ENCODE measurements at regions not wholly inside any gene's neighbourhood (a gene's known extent, or its start where the extent isn't known, plus 50 kb on each side); places are given as distances from the start of the nearest gene placed in this dataset.

DNA sequence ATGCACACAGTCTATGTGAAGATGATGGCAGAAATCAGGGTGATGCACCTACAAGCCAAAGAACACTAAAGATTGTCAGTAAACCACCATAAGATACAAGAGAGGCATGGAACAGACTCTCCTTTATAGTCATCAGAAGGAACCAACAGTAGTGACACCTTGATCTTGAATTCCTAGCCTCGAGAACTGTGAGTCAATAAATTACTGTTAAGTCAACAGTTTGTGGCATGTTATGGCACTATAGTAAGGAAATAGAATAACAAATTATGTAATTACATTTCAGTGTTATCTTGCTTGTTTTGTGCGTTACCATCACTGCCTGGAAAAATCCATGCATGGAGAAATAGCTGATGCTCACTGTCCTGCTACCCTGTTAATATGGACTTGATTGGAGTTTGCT is 110.2 kb upstream of the LRP1B start:
- TF ChIP-seq, protein P1, sequence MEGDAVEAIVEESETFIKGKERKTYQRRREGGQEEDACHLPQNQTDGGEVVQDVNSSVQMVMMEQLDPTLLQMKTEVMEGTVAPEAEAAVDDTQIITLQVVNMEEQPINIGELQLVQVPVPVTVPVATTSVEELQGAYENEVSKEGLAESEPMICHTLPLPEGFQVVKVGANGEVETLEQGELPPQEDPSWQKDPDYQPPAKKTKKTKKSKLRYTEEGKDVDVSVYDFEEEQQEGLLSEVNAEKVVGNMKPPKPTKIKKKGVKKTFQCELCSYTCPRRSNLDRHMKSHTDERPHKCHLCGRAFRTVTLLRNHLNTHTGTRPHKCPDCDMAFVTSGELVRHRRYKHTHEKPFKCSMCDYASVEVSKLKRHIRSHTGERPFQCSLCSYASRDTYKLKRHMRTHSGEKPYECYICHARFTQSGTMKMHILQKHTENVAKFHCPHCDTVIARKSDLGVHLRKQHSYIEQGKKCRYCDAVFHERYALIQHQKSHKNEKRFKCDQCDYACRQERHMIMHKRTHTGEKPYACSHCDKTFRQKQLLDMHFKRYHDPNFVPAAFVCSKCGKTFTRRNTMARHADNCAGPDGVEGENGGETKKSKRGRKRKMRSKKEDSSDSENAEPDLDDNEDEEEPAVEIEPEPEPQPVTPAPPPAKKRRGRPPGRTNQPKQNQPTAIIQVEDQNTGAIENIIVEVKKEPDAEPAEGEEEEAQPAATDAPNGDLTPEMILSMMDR (IDR thresholded peaks at IDR 0.05; ENCODE audit: control insufficient read depth, extremely low read depth, insufficient read depth), result no peak
- no peak overlapping the region for H3K4me3 ChIP-seq (ENCODE audit: low read depth, low read length)
- no peak for DNase-seq (ENCODE audit: low read depth)

DNA sequence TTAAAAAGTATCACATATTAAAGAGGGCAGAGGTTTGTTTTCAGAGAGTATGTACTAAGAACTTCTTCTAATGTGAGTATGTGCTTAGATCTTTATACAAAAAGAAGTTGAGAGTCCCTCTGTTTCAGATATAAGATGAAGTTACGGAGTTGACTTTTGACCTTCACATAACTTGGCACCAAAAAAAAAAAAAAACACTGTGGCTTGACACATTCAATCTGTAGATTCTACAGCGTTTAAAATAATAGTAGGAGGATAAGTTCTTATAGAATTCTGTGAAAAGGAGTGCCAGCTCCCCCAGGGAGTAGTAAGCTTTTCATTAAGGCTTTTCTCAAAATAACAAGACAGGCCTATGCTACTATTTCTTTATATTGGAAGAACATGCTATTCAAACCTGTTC is 105.4 kb upstream of the LRP1B start:
- no peak overlapping the region for H3K4me3 ChIP-seq (ENCODE audit: low read depth, low read length)
- TF ChIP-seq, protein P1 (IDR thresholded peaks at IDR 0.05; ENCODE audit: control insufficient read depth, extremely low read depth, insufficient read depth), result no peak
- DNase-seq (ENCODE audit: low read depth), result no peak

DNA sequence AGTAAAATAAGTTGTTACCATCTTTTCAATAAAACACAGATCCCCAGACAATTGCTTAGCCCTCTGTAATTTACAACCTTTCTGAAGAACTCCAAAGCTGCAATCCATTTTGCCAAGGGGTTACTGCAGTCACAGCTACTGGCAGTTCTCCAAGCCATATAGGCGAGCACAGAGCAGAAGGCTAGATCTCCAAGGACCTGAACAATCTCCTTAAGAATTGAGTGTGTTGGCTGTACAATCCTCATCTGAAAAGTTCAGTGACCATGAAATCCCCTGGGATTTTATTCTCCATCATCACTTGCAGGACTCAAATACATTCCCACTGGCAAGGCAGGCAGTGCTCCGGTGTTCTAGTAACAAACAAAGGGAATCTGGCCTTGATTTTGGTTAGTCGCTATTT is 103.9 kb upstream of the LRP1B start:
- no peak for DNase-seq (ENCODE audit: low read depth)
- H3K4me3 ChIP-seq (ENCODE audit: low read depth, low read length), result no peak overlapping the region
- TF ChIP-seq, protein P1 (IDR thresholded peaks at IDR 0.05; ENCODE audit: control insufficient read depth, extremely low read depth, insufficient read depth), result no peak

DNA sequence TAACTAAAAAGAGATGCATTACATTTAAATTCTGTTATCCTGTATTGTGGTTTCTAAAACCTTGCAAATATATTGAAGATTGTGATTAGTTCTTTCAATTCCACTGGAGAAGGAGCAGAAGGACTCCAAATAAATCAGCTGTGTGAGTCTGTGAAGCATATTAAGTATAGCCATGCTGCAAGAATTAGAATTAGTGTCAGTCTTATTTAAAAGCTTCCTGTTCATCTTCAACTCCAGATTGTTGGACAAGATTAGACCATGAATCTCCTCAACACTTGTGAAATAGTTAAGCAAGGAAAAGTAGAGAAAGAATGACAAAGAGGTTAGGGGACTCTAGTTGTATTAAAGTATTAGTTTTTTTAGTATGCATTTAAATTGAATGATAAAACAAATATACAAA is 92.5 kb upstream of the LRP1B start:
- TF ChIP-seq, protein P1 (IDR thresholded peaks at IDR 0.05; ENCODE audit: control insufficient read depth, extremely low read depth, insufficient read depth), result no peak
- H3K4me3 ChIP-seq (ENCODE audit: low read depth, low read length), result no peak overlapping the region
- DNase-seq (ENCODE audit: low read depth), result no peak

DNA sequence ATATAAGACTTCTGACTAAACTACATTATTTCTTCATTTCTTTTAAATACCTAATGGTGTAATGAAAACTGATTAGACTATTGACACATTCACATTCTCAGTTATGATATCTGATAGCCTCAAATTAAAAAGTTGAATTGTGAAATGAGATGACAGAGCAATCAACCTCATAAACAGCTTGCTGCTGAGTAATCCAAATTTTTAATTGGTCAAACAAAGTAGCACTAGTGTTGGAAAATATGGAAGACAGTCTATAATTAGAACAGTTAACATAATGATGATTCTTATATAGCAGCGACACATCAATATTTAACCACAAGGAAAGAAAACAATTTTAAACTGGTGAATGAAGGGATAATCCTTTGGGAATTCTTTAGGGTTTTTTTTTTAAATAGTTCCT is 91.9 kb upstream of the LRP1B start:
- TF ChIP-seq, protein P1 (IDR thresholded peaks at IDR 0.05; ENCODE audit: control insufficient read depth, extremely low read depth, insufficient read depth), result no peak
- H3K4me3 ChIP-seq (ENCODE audit: low read depth, low read length), result no peak overlapping the region
- no peak for DNase-seq (ENCODE audit: low read depth)

DNA sequence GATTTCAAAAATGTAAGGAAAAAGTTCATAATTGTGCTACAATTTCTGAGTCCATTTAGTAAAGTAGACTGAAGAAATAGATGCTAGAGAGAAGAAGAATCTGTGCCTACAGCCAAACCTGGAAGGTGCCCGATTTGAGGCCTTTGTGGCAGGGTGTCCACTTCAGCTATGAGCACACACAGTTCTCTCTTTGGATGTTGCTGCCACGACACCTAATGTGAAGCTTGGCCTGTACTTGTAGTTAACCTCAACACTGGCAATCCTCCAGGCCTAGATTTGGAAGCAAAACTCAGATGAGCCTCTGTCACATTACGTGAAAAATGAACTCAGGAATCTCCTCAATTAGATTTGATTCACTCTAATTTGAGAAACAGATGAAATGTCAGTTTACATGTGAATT is 90.1 kb upstream of the LRP1B start:
- TF ChIP-seq, protein P1 (IDR thresholded peaks at IDR 0.05; ENCODE audit: control insufficient read depth, extremely low read depth, insufficient read depth), result no peak
- H3K4me3 ChIP-seq (ENCODE audit: low read depth, low read length), result no peak overlapping the region
- no peak for DNase-seq (ENCODE audit: low read depth)

DNA sequence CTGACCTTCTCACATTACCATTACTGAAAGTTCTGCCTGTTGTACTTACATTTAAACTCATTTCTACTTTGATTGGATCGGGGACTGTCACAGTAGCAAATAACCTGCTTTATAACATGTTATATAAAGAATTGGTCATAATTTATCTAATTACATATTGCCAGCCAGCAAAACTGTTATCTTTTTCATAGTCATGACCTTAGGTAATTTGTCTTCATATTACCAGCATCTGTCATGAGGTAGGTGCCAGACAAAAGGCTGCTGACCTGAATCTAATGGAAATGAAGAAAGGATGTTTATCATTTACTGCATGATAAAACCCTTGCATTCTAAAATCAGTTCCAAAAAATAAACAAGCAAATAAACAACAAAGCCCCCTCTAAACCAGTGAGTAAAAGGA is 89.4 kb upstream of the LRP1B start:
- DNase-seq (ENCODE audit: low read depth), result no peak
- H3K4me3 ChIP-seq (ENCODE audit: low read depth, low read length), result no peak overlapping the region
- TF ChIP-seq, protein P1 (IDR thresholded peaks at IDR 0.05; ENCODE audit: control insufficient read depth, extremely low read depth, insufficient read depth), result no peak

Measured in LNCaP clone FGC (cell line).